ENCODE measurements at regions not wholly inside any gene's neighbourhood (a gene's known extent, or its start where the extent isn't known, plus 50 kb on each side); places are given as distances from the start of the nearest gene placed in this dataset.

DNA sequence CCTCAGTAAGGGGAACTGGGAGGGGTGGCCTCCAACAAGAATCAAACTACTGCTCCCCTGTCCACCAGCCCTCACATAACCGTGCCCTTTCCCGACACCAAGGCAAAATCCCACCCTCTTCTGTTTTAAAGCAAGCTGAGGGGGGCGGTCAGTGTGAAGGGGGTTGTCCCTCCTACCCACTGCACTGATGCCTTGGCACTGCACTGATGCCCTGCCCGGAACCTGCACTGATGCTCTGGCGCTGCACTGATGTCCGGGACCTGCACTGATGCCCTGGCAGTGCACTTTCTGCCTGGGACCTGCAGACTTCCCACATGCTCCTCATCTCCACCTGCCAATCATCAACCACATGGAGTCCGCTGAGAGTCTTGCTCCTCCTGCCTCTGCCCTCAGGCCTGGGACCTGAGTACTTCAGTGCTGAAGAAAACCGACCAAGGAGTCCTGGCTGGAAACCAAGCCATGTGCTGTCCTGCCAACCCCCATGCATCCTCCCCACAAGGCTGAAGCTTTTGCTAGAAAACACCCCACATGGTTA lies 179.5 kb downstream of the SMAD2 start:
- TF ChIP-seq POLR2A (IDR thresholded peaks at IDR 0.05) = no peak
- TF ChIP-seq, protein P1, sequence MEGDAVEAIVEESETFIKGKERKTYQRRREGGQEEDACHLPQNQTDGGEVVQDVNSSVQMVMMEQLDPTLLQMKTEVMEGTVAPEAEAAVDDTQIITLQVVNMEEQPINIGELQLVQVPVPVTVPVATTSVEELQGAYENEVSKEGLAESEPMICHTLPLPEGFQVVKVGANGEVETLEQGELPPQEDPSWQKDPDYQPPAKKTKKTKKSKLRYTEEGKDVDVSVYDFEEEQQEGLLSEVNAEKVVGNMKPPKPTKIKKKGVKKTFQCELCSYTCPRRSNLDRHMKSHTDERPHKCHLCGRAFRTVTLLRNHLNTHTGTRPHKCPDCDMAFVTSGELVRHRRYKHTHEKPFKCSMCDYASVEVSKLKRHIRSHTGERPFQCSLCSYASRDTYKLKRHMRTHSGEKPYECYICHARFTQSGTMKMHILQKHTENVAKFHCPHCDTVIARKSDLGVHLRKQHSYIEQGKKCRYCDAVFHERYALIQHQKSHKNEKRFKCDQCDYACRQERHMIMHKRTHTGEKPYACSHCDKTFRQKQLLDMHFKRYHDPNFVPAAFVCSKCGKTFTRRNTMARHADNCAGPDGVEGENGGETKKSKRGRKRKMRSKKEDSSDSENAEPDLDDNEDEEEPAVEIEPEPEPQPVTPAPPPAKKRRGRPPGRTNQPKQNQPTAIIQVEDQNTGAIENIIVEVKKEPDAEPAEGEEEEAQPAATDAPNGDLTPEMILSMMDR (IDR thresholded peaks at IDR 0.05 in 4 of 5, conservative IDR thresholded peaks at IDR 0.05 in 1 of 5) = no peak

Measured in gastrocnemius medialis (tissue), 4 donors.